H1 (cell line): ENCODE measurements at regions not wholly inside any gene's neighbourhood (a gene's known extent, or its start where the extent isn't known, plus 50 kb on each side); places are given as distances from the start of the nearest gene placed in this dataset.

Source experiments
- CTCF ChIA-PET: fragments of 300-600 bp; sonication (Branson Sonifier 250); formaldehyde crosslinking; loops from one replicate; lab custom pipeline; 2021; ENCODE audit not compliant: partially characterized antibody; lab: Charles Lee
- POLR2A ChIA-PET: fragments of 300-600 bp; sonication (Branson Sonifier 250); formaldehyde crosslinking; loops from one replicate; lab custom pipeline; 2021; ENCODE audit warnings: inconsistent platforms; ENCODE audit not compliant: partially characterized antibody; lab: Charles Lee
- DNase-seq, 2 experiments: peaks; one replicate each; pipeline versions ENCODE4 v3.0.0 to v3.0.0-alpha.2; 2010 to 2022; ENCODE audit warnings: low spot score in 2 of 2, low read depth in 1 of 2, mixed read lengths in 1 of 2
- FAIRE-seq: peaks from 2 replicates; lab custom pipeline; 2011; peaks lifted over from hg19 to GRCh38; lab: Jason Lieb, UNC
- H2AFZ ChIP-seq: 2 replicates; pipeline ENCODE4 v1.8.1; 2012; ENCODE audit warnings: low read length, inconsistent platforms
- H2AK5ac ChIP-seq: 2 replicates; pipeline ENCODE4 v1.6.1; 2013; ENCODE audit warnings: low read depth, low read length
- H2BK120ac ChIP-seq: replicated peaks from 2 replicates; pipeline ENCODE3; 2013; ENCODE audit warnings: low read depth, low read length, inconsistent platforms
- H2BK12ac ChIP-seq: 2 replicates; pipeline ENCODE4 v1.6.1; 2013; ENCODE audit warnings: low read depth, low read length
- H2BK15ac ChIP-seq: 2 replicates; pipeline ENCODE4 v1.6.1; 2013; ENCODE audit warnings: low read length
- H2BK20ac ChIP-seq: 2 replicates; pipeline ENCODE4 v1.6.1; 2013; ENCODE audit warnings: low read length
- H2BK5ac ChIP-seq: 2 replicates; pipeline ENCODE4 v1.6.1; 2013; ENCODE audit warnings: low read depth, low read length
- H3K14ac ChIP-seq: 2 replicates; pipeline ENCODE4 v1.6.1; 2013; ENCODE audit warnings: inconsistent platforms; ENCODE audit not compliant: insufficient read length
- H3K18ac ChIP-seq: 2 replicates; pipeline ENCODE4 v1.6.1; 2013; ENCODE audit warnings: low read length; ENCODE audit errors: extremely low read depth
- H3K23ac ChIP-seq: 2 replicates; pipeline ENCODE4 v1.6.1; 2013; ENCODE audit warnings: inconsistent platforms; ENCODE audit not compliant: insufficient read length
- H3K23me2 ChIP-seq: 2 replicates; pipeline ENCODE4 v1.6.1; 2013; ENCODE audit warnings: low read depth, low read length
- H3K27ac ChIP-seq: 2 replicates; pipeline ENCODE4 v1.6.1; 2011; ENCODE audit warnings: low read depth, low read length, inconsistent platforms
- H3K27me3 ChIP-seq, 4 experiments: replicated peaks in 1 of 4; 1 replicate in 1 of 4; 2 replicates in 3 of 4; pipeline versions ENCODE4 v1.6.1 to v1.8.1; 2011 to 2013; ENCODE audit warnings: low read length in 3 of 4, mild to moderate bottlenecking in 3 of 4, inconsistent platforms in 2 of 4, mixed read lengths in 2 of 4, moderate library complexity in 1 of 4; ENCODE audit not compliant: control insufficient read depth in 3 of 4, insufficient read depth in 3 of 4; ENCODE audit errors: extremely low read depth in 1 of 4
- H3K36me3 ChIP-seq, 4 experiments: 2 replicates each; pipeline versions ENCODE4 v1.6.1 to v1.8.1; 2011 to 2013; ENCODE audit warnings: mild to moderate bottlenecking in 4 of 4, low read length in 3 of 4, moderate library complexity in 2 of 4, control low read depth in 1 of 4, inconsistent platforms in 1 of 4; ENCODE audit not compliant: insufficient read depth in 4 of 4, control insufficient read depth in 2 of 4
- H3K4ac ChIP-seq: replicated peaks from 2 replicates; pipeline ENCODE3; 2013; ENCODE audit warnings: low read length, low read depth, mixed read lengths, inconsistent platforms; ENCODE audit not compliant: insufficient read length
- H3K4me1 ChIP-seq, 4 experiments: replicated peaks in 1 of 4; 1 replicate in 1 of 4; 2 replicates in 3 of 4; pipeline versions ENCODE4 v1.6.1 to v1.8.1; 2011 to 2013; ENCODE audit warnings: low read length in 3 of 4, inconsistent platforms in 2 of 4, mixed read lengths in 1 of 4; ENCODE audit not compliant: insufficient read depth in 4 of 4, control insufficient read depth in 3 of 4
- H3K4me2 ChIP-seq, 2 experiments: 2 replicates each; pipeline versions ENCODE4 v1.6.1 to v1.8.1; 2011 to 2013; ENCODE audit warnings: low read depth in 2 of 2, low read length in 2 of 2, control low read depth in 1 of 2, inconsistent platforms in 1 of 2, mild to moderate bottlenecking in 1 of 2; ENCODE audit not compliant: insufficient read depth in 1 of 2
- H3K4me3 ChIP-seq, 4 experiments: fragments of 200-600, 300-600 bp in 1 of 4; sonication (generic), shearing (Covaris generic), sonication (Bioruptor Twin) in 1 of 4; 2 replicates each; pipeline versions ENCODE4 v1.5.1 to v1.8.1; 2011 to 2016; ENCODE audit warnings: low read length in 4 of 4, low read depth in 3 of 4, control low read depth in 2 of 4, inconsistent platforms in 2 of 4, mild to moderate bottlenecking in 2 of 4, mixed read lengths in 1 of 4, moderate library complexity in 1 of 4; ENCODE audit not compliant: insufficient read depth in 2 of 4; ENCODE audit errors: extremely low read depth in 1 of 4
- H3K56ac ChIP-seq: replicated peaks from 2 replicates; pipeline ENCODE3; 2013; ENCODE audit warnings: low read depth, mild to moderate bottlenecking, mixed read lengths, low read length, inconsistent platforms; ENCODE audit not compliant: insufficient read length
- H3K79me1 ChIP-seq: 2 replicates; pipeline ENCODE4 v1.6.1; 2013; ENCODE audit warnings: low read depth, low read length, control low read depth
- H3K79me2 ChIP-seq, 2 experiments: 2 replicates each; pipeline versions ENCODE4 v1.6.1 to v1.8.1; 2012 to 2013; ENCODE audit warnings: low read length in 2 of 2, mild to moderate bottlenecking in 2 of 2, inconsistent platforms in 1 of 2; ENCODE audit not compliant: insufficient read depth in 2 of 2, control insufficient read depth in 1 of 2
- H3K9ac ChIP-seq, 4 experiments: replicated peaks in 1 of 4; 1 replicate in 1 of 4; 2 replicates in 3 of 4; pipeline versions ENCODE4 v1.6.1 to v1.8.1; 2011 to 2013; ENCODE audit warnings: low read depth in 3 of 4, low read length in 3 of 4, control low read depth in 2 of 4, mild to moderate bottlenecking in 2 of 4, moderate library complexity in 2 of 4, inconsistent platforms in 1 of 4; ENCODE audit errors: extremely low read depth in 1 of 4
- H3K9me3 ChIP-seq, 2 experiments: 2 replicates each; pipeline versions ENCODE4 v1.6.1 to v1.8.1; 2012 to 2013; ENCODE audit warnings: mild to moderate bottlenecking in 2 of 2, moderate library complexity in 2 of 2, control low read depth in 1 of 2, inconsistent platforms in 1 of 2, low read depth in 1 of 2, low read length in 1 of 2, mixed read lengths in 1 of 2; ENCODE audit not compliant: insufficient read depth in 2 of 2
- H4K20me1 ChIP-seq, 2 experiments: replicated peaks in 1 of 2; 2 replicates each; pipeline versions ENCODE3 to v1.8.1; 2011 to 2013; ENCODE audit warnings: inconsistent platforms in 2 of 2, low read length in 2 of 2, mild to moderate bottlenecking in 1 of 2; ENCODE audit not compliant: insufficient read depth in 2 of 2, control insufficient read depth in 1 of 2
- H4K5ac ChIP-seq: 2 replicates; pipeline ENCODE4 v1.6.1; 2013; ENCODE audit warnings: low read length, low read depth, mixed read lengths, inconsistent platforms; ENCODE audit not compliant: insufficient read length
- H4K8ac ChIP-seq: 2 replicates; pipeline ENCODE4 v1.8.0; 2013; ENCODE audit warnings: mild to moderate bottlenecking, moderate library complexity, low read length, inconsistent platforms; ENCODE audit not compliant: insufficient read depth; ENCODE audit errors: extremely low read depth
- H4K91ac ChIP-seq: replicated peaks from 2 replicates; pipeline ENCODE3; 2013; ENCODE audit warnings: low read length, mixed read lengths, inconsistent platforms; ENCODE audit not compliant: insufficient read length
- CBX8 ChIP-seq: fragments of 300-800, 300-1000 bp; sonication (generic); IDR thresholded peaks from 2 replicates; pipeline ENCODE4 v1.7.1; 2016; ENCODE audit warnings: low read depth, low read length, borderline replicate concordance
- SP1 ChIP-seq: IDR thresholded peaks from 2 replicates; pipeline ENCODE4 v1.6.1; 2011; ENCODE audit warnings: low read depth, low read length
- WGBS, 2 experiments: shearing (Covaris generic) in 1 of 2; methylation state at CpG; one replicate each; pipeline versions ENCODE4 v1.1.6 to v1.1.7; 2013 to 2015; ENCODE audit warnings: low lambda C conversion rate in 2 of 2, mixed read lengths in 2 of 2, inconsistent platforms in 1 of 2, low coverage in 1 of 2, missing lambda C conversion rate in 1 of 2; ENCODE audit not compliant: insufficient replicate concordance in 2 of 2, insufficient coverage in 1 of 2, insufficient read length in 1 of 2; ENCODE audit errors: extremely low coverage in 1 of 2, missing lambda C conversion rate in 1 of 2; 5-methylcytosine and 5-hydroxymethylcytosine counted together

DNA sequence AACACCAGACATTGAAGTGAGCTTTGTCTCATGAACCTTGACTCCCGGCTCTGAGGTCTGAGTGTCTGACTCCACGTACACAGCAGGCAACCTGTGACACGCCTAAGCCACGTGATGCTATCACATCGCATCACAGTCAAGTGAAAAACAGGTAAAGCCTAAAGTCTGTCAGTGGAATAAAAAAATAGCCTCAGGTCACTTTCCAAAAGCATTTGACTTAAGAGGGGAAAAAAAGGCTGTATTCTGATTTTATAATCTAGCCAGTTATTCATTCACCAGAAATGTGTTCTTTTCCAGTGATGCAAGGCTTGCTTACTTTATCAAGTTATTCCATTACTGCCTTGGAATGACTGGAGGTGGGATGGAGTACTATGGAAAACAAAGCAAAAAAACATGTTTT, 163.2 kb upstream of the HMCN1 start:
- Histone ChIP-seq H3K18ac (no peak overlapping the region), H3K23me2 (no peaks in the 10 kb centered on the region), H3K4me2 (no peak overlapping the region), H4K5ac (no peak overlapping the region), H4K91ac (no peak overlapping the region), H3K23ac (no peak overlapping the region), H3K9me3 (no peaks in the 10 kb centered on the region), H3K4me3 (no peak overlapping the region), H2AFZ (no peak overlapping the region), H3K36me3 (no peaks in the 10 kb centered on the region), H2AK5ac (no peak overlapping the region), H3K4ac (no peak overlapping the region), H2BK20ac (no peak overlapping the region), H3K14ac (no peak overlapping the region), H3K56ac (no peak overlapping the region), H3K9ac (no peak overlapping the region), H3K27me3 (no peaks in the 10 kb centered on the region), H2BK15ac (no peak overlapping the region), H2BK5ac (no peak overlapping the region), H3K79me2 (no peaks in the 10 kb centered on the region), H3K79me1 (no peaks in the 10 kb centered on the region), H4K20me1 (no peaks in the 10 kb centered on the region), H3K27ac (no peak overlapping the region), H3K4me1 (no peaks in the 10 kb centered on the region), H4K8ac (no peak overlapping the region), H2BK12ac (no peak overlapping the region), H2BK120ac (no peak overlapping the region)
- DNase-seq = no peak
- WGBS, 2 experiments = 88% methylated on average over 5 of the region's 5 CpGs; no CpG with 5 or more reads in 1 of the 2 experiments
- POLR2A ChIA-PET = no interaction called here
- no peak for FAIRE-seq
- CTCF ChIA-PET = interaction anchor here (1.3 kb wide), 1 partner anchor 11 kb away, joined by 3 read pairs; no protein-coding TSS in a partner anchor
- no peak for TF ChIP-seq CBX8
- TF ChIP-seq SP1 = no peak
